ENCODE measurements at regions not wholly inside any gene's neighbourhood (a gene's known extent, or its start where the extent isn't known, plus 50 kb on each side); places are given as distances from the start of the nearest gene placed in this dataset.

DNA sequence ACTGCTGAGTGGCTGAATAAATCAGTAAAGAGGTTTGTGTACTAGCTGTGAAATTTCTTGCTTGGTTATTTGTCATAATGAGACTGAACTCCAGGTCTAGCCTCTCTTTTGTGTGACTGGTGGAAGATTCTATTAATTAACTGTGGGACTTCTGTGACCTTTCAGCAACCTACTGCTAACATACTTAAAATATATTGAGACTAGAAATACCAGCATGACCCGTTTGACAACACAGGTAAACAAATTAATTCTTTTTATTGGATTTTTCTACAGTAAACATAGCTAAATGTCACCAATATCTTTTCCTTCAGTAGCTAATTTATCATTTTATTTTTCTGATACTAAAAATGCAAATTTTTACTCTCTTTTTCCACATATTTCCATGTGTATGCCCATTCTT is 390.4 kb upstream of the KCNN2 start:
- TF ChIP-seq POLR2A (IDR thresholded peaks at IDR 0.05): no peak
- TF ChIP-seq, protein P1, sequence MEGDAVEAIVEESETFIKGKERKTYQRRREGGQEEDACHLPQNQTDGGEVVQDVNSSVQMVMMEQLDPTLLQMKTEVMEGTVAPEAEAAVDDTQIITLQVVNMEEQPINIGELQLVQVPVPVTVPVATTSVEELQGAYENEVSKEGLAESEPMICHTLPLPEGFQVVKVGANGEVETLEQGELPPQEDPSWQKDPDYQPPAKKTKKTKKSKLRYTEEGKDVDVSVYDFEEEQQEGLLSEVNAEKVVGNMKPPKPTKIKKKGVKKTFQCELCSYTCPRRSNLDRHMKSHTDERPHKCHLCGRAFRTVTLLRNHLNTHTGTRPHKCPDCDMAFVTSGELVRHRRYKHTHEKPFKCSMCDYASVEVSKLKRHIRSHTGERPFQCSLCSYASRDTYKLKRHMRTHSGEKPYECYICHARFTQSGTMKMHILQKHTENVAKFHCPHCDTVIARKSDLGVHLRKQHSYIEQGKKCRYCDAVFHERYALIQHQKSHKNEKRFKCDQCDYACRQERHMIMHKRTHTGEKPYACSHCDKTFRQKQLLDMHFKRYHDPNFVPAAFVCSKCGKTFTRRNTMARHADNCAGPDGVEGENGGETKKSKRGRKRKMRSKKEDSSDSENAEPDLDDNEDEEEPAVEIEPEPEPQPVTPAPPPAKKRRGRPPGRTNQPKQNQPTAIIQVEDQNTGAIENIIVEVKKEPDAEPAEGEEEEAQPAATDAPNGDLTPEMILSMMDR (IDR thresholded peaks at IDR 0.05): no peak
- H3K4me3 ChIP-seq (ENCODE audit: low read depth, poor library complexity, severe bottlenecking): no peak overlapping the region
- WGBS, 2 donors: 40 to 48% methylated on average over 1 of the region's 1 CpG
- intact Hi-C loops (cut with DNase I; ENCODE audit: low total_unique reads): no loop called here
- DNase-seq (ENCODE audit: low spot score in 2 of 2): no peak

DNA sequence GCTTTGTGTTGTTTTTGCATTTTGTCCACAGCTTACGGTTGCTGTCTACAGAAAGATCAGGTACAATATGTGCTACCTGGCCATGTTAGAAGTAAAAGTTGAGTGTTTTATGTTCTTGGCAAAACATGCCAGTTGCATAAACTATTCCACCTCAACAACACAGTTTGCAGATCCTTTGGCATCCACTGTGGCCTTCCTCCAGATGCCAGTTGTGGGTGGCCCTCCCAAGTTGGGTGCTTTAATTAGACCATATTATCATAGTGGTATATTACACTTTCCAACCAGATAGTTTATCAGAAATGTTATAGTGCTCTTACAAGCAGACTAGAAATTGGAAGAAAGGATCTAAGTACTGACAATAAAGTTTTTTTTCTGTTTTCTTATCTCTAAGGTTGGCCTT is 386.9 kb upstream of the KCNN2 start:
- intact Hi-C loops (cut with DNase I; ENCODE audit: low total_unique reads): no loop called here
- no peak for TF ChIP-seq POLR2A (IDR thresholded peaks at IDR 0.05)
- TF ChIP-seq, protein P1 (IDR thresholded peaks at IDR 0.05): no peak
- no peak for DNase-seq (ENCODE audit: low spot score in 2 of 2)
- no peak overlapping the region for H3K4me3 ChIP-seq (ENCODE audit: low read depth, poor library complexity, severe bottlenecking)
- WGBS, 2 donors: 58 to 64% methylated on average over 1 of the region's 1 CpG

DNA sequence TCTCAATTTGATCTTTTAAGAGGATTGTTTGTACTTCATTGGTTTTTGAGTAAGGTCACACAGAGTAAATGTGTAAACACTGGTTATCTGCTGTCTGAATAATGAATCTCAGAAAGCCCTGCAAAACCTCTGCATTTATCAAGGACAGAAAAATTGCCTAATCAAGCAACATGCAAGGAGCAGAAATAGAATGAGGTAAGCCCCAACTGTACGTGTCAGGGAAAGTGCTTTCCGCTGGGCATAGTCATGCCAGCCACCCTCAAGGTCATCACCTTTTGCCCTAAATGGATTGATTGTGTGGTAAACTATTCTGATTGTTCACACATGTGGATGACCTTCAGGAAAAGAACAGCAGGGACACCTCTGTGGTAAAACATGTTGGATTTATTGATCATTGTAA is 376.9 kb upstream of the KCNN2 start:
- intact Hi-C loops (cut with DNase I; ENCODE audit: low total_unique reads): no loop called here
- WGBS, 2 donors: 77 to 78% methylated on average over 2 of the region's 2 CpGs
- no peak for DNase-seq (ENCODE audit: low spot score in 2 of 2)
- TF ChIP-seq POLR2A (IDR thresholded peaks at IDR 0.05): no peak
- TF ChIP-seq, protein P1 (IDR thresholded peaks at IDR 0.05): no peak
- no peak overlapping the region for H3K4me3 ChIP-seq (ENCODE audit: low read depth, poor library complexity, severe bottlenecking)

DNA sequence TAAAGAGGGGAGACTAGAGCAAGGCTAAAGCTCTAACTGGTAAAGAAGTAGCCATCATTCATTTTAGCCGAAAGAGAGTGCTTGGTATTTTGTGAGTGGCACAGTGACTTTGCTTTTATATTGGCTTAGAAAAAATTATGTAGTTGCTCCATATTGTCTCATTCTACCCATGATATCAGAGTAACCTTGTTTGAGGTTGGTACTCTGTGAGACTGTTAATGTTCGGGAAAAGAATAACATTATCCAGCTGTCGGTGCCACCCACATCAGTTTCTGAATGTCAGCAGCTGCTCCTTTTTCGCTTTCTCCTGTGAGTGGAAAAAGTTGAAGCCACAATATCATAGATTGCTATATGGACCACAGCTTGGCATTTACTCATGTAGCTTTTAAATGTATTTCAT is 376.4 kb upstream of the KCNN2 start:
- DNase-seq (ENCODE audit: low spot score in 2 of 2): no peak
- intact Hi-C loops (cut with DNase I; ENCODE audit: low total_unique reads): no loop called here
- 79 to 84% methylated on average over 4 of the region's 4 CpGs for WGBS, 2 donors
- H3K4me3 ChIP-seq (ENCODE audit: low read depth, poor library complexity, severe bottlenecking): no peak overlapping the region
- TF ChIP-seq POLR2A (IDR thresholded peaks at IDR 0.05): no peak
- TF ChIP-seq, protein P1 (IDR thresholded peaks at IDR 0.05): no peak

DNA sequence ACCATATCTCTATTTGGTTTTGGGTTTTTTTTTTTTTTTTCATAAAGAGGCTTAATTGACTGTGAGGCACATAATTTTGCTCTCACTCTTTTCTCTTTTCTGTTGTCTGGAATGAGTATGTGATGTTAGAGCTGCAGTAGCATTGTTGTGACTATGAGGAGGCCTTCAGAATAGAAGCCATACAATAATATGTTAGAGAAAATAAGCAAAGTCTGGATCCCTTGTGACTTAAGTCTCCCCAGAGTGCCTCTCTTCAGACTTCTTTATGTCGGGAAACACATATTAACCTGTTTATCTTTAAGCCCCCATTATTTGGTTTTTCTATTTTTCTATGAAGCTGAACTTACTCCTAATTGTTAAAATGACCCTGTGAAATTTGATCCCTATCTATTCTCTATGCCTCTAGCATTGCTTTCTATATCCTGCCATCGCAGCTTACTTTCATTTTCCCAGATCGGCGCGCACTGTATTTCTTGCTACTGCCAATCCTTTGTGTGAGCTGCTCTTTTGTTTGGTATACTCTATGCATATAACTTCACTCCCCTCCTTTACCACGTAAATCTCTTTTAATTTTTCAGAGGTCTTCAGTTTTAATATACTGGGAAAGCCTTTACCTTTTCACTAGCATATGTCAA is 372.5 kb upstream of the KCNN2 start:
- TF ChIP-seq, protein P1 (IDR thresholded peaks at IDR 0.05): no peak
- TF ChIP-seq POLR2A (IDR thresholded peaks at IDR 0.05): no peak
- intact Hi-C loops (cut with DNase I; ENCODE audit: low total_unique reads): no loop called here
- WGBS, 2 donors: 78 to 81% methylated on average over 6 of the region's 6 CpGs
- no peak overlapping the region for H3K4me3 ChIP-seq (ENCODE audit: low read depth, poor library complexity, severe bottlenecking)
- no peak for DNase-seq (ENCODE audit: low spot score in 2 of 2)

DNA sequence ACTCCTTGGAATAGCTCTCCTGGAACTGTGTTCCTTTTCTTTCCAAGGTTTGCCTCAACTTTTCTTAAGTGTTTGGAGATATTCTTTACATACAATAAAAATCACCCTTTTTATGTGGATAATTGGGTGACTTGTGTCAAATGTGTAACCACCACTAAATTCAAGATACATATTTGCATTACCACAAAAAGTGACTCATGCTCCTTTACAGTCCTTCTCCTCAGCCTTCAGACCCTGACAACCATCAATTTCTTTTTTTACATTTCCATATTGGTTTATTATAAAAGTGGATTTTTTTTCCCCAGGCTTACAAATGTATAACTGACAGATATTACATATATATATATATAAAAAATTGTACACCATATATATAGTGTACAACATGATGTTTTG is 372.0 kb upstream of the KCNN2 start:
- no peak for DNase-seq (ENCODE audit: low spot score in 2 of 2)
- TF ChIP-seq, protein P1 (IDR thresholded peaks at IDR 0.05): no peak
- TF ChIP-seq POLR2A (IDR thresholded peaks at IDR 0.05): no peak
- H3K4me3 ChIP-seq (ENCODE audit: low read depth, poor library complexity, severe bottlenecking): no peak overlapping the region
- intact Hi-C loops (cut with DNase I; ENCODE audit: low total_unique reads): no loop called here
